GM21717 (cell line): ENCODE measurements at regions not wholly inside any gene's neighbourhood (a gene's known extent, or its start where the extent isn't known, plus 50 kb on each side); places are given as distances from the start of the nearest gene placed in this dataset.
"Not testable (repeated sequence)": the region's sequence is repeated elsewhere in the genome, so short reads cannot be mapped to it uniquely, and the experiment has no call there.

Experiments
- ATAC-seq: cut with Tn5 transposase; IDR thresholded peaks from one replicate; pipeline ENCODE4 v1.9.1; 2021; ENCODE audit warnings: mild to moderate bottlenecking, moderate library complexity; ENCODE audit not compliant: unreplicated experiment

DNA sequence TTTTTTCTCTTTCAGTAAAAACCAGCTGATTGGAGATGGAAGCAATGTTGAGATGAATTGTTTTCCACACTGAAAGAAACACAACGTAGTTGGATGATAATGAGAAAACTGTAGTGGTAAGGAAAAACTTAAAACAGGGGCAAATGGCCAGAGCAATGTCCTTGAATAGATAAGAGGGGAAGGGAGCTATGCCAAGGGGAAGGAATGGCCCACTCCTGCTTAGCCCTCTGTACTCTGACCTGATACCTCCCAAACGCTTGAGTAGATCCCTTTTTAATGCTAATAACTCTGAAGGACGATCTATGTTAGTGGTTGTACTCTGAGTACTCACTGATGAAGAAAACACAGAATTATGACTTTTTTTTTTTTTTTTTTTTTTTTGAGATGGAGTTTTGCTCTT, 114.7 kb upstream of the DAB2 start:
- ATAC-seq = no peak

DNA sequence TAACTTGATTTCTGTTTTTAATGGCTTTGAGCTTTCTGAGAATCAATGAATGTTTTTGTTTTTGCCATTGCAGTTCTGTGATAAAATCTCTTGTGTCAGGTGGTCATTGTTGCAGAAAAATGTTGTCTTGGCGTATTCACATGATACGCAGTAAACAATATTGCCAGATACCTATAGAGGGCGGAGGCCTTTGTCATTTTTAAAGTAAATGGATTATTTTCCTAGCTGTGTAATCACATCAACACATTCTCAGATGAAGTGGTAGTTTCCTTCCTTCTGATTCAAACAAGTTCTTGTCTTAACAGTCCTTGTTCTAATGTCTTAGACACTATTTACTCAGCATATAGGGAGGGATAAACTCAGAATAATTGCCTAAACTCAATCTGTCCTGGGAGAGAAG, 109.9 kb upstream of the DAB2 start:
- ATAC-seq = no peak

DNA sequence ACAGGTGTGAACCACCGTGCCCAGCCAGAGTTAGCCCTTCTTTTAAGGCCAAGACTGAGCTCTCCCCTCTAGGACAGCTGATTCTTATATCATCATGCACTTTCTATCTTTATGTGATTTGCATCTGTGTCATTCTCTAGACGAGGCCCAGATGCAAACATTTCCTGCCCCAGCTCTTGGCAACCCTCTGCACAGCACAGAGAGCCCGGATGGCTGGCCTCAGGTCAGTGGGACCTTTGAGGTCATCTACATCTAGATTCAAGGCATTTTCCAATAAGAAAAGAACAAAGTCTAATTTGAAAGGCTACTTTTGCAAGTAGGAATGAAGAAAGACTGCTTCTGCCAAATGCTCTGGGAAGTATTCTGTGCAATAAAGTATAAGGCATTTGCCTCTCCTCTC, 109.0 kb upstream of the DAB2 start:
- no peak for ATAC-seq

DNA sequence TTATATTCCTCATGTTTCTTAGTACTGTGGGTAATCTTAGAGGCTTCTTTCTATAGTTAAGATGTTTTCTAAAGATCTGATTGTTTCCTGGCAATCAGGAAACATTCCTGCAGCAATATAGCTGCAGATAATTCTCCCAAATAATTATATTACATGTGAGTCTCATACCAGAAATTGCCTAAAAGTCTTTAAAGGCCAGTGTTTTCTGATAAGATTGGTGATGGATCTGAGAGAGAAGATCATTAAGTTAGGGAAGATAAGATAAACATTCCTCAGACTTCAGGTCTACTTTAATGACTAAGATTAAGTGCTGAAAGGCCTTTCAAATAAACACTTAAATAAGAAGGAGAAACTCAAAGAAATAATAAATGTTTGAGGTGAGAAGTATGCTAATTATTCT, 107.7 kb upstream of the DAB2 start:
- ATAC-seq = no peak

DNA sequence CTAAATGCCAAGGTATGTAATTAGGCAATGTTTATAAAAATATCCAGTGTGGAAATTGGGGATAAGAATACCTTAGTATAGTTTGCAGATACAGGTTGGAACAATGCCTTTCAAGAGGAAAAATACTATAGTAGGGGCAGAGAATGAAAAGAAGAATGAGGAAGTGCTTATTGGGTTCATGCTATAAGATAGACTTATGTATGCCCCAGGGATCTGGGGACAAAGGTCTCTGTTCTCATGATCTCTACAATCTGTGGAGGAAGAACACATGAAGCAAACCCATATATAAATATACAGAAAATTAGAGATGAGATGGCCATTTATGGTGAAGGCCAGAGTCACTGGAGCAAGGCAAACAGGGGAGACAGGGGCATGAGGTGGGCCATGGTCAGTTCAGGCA, 106.5 kb upstream of the DAB2 start:
- ATAC-seq = no peak

DNA sequence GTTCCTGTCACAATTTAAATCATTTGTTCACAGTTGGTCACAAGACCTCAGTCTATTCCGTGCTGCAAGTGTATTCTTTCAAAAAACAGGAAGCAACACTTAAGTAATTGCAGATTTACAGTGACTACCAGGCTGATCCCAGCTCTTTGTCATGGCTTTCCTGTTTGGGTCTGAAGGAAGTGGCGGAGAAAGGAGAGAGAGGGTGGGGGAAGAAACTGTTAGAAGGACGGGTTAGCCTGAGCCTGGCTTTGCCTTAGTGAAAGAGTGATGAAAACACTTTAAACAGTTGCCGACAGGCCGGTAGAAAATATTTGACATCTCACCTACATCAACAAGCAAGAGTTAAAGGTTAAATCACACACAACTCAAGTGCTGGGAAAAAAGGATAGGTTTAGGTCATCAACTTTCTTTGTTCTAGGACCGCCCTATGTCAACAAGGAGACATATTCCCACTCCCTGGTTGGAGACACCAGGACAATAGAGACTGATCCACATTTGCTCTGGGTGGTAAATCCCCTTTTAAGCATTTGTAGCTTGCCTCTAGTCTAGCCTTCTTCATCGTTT, 102.2 kb upstream of the DAB2 start:
- ATAC-seq = no peak

DNA sequence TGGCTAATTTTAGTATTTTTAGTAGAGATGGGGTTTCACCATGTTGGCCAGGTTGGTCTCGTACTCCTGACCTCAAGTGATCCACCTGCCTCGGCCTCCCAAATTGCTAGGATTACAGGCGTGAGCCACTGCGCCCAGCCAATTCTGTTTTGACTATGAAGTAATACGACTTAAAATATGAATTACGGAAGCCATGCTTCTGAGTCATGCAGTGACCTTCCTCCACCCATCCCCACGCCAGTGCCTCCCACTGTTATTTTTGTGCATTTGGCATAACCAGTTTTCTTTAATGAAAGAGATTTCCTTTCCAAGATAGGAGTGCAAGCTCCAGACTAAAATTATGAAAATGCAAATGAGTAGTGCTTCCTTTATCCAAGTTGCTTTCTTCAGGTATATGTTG, 101.0 kb upstream of the DAB2 start:
- not testable (repeated sequence) for ATAC-seq

DNA sequence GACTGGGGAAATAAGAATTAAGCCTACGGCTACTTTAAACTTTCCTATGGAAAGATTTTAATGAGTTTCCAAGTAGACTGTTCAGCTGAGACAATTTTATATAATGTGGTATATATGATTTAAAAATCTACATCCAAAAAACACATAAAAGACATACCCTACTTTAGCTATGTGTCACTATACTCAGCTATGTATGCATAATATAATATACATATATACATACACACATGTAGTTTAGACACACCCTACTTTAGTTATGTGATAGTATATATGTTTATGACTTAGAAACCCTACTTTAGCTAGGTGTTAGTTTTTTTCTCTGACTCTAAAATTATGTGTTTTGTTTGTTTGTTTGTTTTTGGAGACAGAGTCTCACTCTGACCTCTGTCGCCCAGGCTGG, 100.5 kb upstream of the DAB2 start:
- no peak for ATAC-seq

DNA sequence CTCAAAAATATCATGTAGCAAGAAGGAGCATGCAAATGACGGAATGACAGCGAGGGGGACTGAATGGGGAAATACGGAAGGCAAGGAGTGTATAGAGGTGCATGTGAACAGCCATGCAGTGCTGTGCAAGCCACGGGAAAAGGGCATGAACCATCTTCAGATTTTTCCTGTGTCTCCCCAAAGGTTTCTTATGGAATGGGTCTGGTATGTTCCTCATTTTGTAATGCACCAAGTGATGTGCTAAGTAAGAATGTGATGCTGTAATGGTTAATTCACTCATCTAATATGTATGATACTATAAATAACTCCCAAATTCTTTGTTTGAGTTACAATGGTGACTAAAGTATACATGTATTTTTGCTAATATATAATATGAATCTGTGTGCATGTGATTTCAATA, 99.0 kb upstream of the DAB2 start:
- ATAC-seq = no peak

DNA sequence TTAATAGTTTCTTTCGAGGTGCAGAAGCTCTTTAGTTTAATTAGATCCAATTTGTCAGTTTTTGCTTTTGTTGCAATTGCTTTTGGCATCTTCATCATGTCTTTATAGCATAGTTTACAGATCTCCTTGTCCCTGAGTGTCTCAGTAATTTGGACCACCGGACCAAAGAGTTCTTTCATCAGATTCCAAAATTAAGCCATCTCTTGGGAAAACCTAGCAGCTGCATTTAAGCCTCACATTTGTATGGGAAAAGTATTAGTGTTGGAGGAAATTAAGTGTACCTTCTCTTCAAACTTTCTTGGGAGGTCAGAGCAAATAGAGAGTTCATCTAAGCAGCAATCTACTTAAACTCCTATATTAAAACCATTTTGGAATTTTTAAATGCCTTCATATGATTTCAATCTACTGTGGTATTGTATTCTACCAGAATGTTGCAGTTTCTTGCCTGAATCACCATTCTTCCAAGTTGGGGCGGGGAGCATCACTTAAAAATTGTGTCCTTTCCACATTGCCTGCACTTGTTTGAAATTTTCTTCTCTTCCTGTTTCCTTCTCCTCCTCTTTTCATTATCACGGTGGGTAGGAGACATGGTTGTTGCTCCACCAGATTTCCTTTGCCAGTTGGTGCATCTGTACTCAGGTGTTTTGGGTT, 97.3 kb upstream of the DAB2 start:
- no peak for ATAC-seq

DNA sequence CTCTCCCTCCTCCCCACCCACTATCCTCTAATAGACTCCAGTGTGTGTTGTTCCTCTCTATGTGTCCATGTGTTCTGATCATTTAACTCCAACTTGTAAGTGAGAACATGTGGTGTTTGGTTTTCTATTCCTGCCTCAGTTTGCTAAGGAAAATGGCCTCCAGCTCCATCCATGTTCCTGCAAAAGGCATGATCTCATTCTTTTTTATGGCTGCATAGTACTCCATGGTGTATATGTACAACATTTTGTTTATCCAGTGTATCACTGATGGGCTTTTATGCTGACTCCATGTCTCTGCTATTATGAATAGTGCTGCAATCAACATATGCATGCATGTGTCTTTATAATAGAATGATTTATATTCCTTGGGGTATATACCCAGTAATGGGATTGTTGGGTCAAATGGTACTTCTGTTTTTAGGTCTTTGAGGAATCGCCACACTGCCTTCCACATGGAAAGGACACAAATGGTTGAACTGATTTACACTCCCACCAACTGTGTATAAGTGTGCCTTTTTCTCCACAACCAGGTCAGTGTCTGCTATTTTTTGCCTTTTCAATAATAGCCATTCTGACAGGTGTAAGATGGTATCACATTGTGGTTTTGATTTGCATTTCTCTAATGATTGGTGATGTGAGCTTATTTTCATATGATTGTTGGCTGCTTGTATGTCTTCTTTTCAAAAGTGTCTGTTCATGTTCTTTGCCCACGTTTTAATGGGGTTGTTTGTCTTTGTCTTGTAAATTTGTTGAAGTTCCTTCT, 96.5 kb upstream of the DAB2 start:
- no peak for ATAC-seq

DNA sequence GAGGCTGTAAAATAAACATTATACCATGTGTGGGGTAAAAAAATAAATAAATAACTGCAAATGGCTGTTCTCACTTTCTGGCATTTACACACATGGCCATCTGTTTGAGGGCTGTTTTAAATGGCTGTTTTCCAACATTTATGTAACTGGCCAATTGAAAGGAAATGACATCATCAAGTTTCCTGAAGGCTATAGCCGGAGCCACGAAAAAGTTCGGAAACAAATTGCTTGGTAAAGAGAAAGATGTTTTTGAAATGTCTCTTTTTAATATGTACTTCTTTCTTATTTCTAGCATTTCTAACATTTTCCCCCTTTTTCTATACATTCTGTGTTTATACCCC, 95.4 kb upstream of the DAB2 start:
- ATAC-seq = no peak

DNA sequence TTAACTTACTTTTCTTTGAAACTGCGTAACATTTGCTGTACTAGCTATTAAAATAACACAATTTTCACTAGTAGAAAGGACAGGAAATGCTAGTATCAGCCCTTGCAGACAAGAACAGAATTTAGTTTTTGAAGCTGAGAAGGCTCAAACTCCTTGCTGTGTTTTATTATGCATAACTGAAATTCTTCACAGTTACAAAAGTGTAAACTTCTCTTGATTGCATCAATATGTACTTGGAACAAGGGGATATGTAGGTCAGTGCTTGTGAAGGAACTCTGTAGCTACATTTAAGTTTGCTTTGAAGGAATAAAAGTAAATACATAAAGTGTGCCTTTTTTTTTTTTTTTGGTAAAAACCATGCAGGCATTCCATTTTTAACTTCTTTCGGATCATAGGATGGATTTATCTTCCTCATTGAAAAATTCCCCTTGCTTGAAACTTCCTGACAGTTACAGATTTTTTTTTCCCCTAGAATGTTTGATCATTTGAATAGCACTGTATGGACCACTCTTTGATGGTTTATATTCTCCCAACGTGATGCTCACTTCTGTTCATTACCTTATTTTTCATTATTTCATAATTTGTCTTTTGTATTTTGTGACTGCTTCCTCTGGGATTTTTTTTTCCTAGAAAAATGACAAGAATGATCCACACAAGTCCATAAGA, 94.9 kb upstream of the DAB2 start:
- no peak for ATAC-seq

DNA sequence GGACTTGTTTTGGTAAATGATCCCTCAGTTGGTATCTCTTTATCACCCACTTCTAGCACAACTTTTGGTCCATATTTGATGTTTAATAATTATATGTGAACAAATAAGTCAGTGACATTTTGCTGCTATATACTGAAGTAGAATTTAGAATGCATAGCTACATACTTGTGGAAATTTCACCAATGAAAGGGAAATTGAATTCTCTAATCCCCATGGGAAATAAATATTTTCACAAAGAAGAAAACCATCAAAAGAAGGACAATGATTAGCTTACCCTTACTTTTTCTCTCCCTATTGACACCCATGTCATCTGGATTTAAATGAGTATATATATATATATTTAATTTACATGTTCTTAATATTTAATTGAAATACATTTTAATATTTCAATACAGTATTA, 94.3 kb upstream of the DAB2 start:
- no peak for ATAC-seq

DNA sequence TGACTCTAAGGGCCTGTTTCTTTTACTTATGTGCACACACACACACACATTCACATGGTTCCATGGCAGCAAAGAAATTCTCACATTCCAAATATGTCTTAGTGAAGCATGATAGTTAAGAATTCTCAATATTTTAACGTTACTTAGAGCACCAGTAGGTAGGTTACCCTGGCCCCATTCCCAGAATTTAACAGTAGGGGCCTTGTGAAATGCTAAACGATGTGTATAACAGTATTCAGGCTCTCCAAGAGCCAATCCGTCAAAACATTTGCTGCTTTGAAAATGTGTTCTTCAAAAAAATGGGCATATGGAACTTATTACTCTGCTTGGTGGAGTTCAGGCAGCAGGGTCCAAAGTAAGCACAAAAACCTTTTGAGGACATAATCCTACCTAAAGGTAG, 93.7 kb upstream of the DAB2 start:
- ATAC-seq = no peak

DNA sequence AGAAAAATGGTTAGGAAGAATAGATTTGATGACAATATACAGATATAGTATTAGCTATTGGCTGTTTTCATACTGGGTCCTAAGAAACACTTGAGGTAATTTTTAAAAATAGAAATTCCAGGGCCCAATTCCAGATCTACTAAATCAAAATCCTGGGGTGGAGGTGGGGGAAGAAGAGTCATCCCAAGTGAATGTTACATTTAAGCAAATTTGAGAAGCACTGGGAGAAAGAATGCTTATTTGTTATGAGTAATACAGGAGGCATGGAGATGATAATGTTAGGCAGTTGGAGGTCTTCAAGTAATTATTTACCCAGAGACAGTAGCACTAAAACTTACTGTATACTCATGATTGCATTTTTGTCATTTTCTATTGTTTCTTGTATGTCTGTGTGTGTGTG, 93.0 kb upstream of the DAB2 start:
- no peak for ATAC-seq

DNA sequence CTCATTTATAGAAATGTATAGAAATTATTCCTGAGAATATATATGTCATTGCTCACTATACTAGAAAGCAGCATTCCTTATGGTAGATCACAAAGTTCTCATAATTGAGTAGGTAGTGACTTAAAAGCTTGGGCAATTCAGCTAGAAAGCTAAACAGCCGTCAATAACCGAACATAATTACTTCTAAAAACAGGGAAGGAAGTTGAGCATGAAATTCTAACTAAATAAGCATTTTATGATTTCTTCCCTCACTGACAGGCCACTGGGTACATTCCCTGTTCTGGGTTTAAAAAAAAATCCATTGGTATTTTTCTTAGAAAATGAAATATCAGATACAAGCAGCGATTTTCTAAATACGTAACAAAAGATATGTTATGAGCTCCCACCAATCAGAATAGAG, 91.1 kb upstream of the DAB2 start:
- ATAC-seq = no peak

DNA sequence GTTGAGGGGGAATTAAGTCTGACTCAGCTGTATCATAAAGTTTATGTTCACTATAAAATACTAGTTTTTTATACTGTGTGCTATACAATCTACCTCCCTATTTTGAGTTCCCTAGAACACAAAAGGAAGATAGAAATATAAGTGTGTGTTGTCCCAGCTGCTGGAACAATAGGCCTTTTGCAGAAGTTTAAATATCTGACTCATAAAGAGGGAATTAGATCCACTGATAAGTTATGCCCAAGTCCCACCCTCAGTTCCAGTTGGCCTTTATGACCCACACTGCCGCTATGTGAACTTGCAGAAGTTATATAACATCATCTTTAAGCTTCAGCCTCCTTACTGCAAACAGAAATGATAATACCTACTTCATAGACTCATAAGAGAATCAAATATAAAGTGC, 88.5 kb upstream of the DAB2 start:
- no peak for ATAC-seq

DNA sequence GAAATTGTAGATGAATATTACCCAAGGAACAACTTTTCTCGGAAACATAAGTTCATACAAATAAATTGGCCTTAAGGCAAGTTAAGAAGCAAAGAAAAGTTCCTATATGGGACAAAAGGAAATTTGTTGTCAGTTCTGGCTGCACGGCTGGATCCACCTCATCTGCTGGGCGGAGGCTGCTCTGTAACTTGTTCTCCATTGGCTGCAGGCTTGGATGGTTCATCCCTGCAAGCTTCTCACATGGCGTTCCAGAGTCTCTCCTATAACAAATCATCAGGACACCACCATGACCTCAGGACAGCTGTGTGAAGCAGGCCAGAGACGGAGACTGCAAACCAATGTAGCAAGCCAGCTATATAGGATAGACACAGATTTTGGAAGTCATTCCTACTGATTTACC, 81.4 kb upstream of the DAB2 start:
- ATAC-seq = no peak

DNA sequence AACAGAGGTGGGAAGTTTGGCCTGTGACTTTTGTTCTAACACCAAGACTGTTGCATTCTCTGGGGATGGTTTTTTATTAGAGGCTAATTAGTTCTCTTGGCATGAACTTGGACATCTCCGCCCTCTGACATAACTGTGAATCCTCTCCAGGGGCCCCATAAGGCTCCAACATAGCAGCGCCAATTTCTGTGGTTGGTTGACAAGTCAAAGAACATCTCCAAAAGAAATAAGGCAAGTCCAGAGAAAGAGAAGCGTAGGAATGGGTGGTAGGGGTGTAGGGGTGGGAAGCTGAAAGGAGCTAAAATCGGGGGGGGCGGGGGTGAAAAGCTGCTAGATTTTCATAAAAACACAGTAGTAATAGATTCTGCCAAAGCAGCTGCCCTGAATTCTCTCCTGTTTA, 81.0 kb upstream of the DAB2 start:
- no peak for ATAC-seq

DNA sequence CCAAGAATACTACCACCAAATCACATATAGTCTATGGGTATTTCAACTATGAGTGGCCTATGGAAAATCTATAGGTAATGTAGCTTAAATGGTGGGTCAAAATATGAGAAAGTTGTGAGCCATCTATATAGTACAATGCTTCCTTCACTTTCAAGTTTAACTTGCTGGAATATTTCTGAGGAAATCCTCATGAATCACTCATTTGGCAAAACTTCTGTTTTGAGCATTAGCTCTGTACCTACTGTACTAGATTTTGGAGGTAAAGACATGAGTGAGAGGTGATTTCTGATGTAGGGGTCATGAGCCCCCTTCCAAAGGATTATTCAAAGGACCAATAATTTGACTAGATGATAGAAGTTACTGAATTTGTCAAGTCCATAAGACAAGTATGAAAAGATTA, 80.6 kb upstream of the DAB2 start:
- no peak for ATAC-seq

DNA sequence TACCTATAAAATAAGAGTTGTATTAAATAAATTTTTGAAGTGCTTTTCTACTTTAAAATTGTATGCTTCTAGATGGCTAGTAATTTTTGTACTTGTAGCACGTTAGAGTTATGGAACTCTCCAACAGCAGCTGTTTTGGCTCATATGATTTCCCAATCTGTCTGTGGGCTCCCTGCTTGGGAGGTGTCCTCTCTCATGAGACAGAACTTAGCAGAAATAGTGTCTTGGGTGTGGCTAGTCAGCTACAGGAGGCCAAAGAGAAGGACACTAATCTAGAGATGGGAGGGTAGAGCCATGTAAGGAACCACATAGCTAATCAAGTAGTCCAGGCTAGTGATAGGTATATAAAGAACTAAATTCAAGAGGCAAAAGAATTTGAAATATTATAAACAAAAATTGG, 78.4 kb upstream of the DAB2 start:
- no peak for ATAC-seq
